ENCODE measurements at regions not wholly inside any gene's neighbourhood (a gene's known extent, or its start where the extent isn't known, plus 50 kb on each side); places are given as distances from the start of the nearest gene placed in this dataset.

- WGBS, 2 donors: 43 to 45% methylated on average over 2 of the region's 2 CpGs
- no peak overlapping the region for H3K4me3 ChIP-seq (ENCODE audit: low read depth, poor library complexity, severe bottlenecking)
- intact Hi-C loops (cut with DNase I; ENCODE audit: low total_unique reads): no loop called here
- DNase-seq (ENCODE audit: low spot score in 2 of 2): no peak
- TF ChIP-seq, protein P1, sequence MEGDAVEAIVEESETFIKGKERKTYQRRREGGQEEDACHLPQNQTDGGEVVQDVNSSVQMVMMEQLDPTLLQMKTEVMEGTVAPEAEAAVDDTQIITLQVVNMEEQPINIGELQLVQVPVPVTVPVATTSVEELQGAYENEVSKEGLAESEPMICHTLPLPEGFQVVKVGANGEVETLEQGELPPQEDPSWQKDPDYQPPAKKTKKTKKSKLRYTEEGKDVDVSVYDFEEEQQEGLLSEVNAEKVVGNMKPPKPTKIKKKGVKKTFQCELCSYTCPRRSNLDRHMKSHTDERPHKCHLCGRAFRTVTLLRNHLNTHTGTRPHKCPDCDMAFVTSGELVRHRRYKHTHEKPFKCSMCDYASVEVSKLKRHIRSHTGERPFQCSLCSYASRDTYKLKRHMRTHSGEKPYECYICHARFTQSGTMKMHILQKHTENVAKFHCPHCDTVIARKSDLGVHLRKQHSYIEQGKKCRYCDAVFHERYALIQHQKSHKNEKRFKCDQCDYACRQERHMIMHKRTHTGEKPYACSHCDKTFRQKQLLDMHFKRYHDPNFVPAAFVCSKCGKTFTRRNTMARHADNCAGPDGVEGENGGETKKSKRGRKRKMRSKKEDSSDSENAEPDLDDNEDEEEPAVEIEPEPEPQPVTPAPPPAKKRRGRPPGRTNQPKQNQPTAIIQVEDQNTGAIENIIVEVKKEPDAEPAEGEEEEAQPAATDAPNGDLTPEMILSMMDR (IDR thresholded peaks at IDR 0.05): no peak
- TF ChIP-seq POLR2A (IDR thresholded peaks at IDR 0.05): no peak
Observed at GRCh38 chr5:60334281-60334713, 365.7 kb downstream of the DEPDC1B start.

DNA sequence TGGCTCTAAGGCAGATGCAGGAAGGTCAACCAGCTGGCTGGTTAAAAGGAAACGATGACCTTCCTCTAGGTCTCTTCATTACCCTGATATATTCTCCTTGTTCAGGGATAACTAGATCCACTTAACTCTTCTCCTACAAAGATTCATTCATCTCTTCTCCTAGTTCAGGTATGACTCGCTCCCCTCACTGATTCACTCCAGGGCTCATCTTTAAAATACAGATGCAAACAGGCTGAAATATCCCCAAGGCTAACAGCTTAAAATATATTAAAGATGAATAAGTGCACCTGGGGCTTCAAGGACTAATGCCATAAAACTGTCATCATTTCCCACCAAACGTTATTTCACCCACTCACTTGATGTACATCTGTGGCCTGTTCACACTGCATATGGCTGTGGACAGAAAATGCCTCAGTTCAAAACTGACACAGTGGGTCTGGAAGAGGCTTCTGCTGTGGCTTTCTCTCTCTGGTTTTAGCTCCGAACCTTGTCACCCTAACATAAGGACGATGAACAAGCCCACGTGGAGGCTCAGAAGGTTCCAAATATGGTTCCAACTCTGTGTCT is 366.9 kb downstream of the DEPDC1B start:
- intact Hi-C loops (cut with DNase I; ENCODE audit: low total_unique reads): no loop called here
- no peak for TF ChIP-seq POLR2A (IDR thresholded peaks at IDR 0.05)
- TF ChIP-seq, protein P1 (IDR thresholded peaks at IDR 0.05): no peak
- no peak overlapping the region for H3K4me3 ChIP-seq (ENCODE audit: low read depth, poor library complexity, severe bottlenecking)
- no peak for DNase-seq (ENCODE audit: low spot score in 2 of 2)
- WGBS, 2 donors: 63 to 75% methylated on average over 6 of the region's 6 CpGs

GRCh38 chr5:60332244-60333004 is 367.5 kb downstream of the DEPDC1B start:
- 63 to 65% methylated on average over 2 of the region's 2 CpGs for WGBS, 2 donors
- intact Hi-C loops (cut with DNase I; ENCODE audit: low total_unique reads): no loop called here
- no peak for TF ChIP-seq POLR2A (IDR thresholded peaks at IDR 0.05)
- TF ChIP-seq, protein P1 (IDR thresholded peaks at IDR 0.05): no peak
- DNase-seq (ENCODE audit: low spot score in 2 of 2): no peak
- no peak overlapping the region for H3K4me3 ChIP-seq (ENCODE audit: low read depth, poor library complexity, severe bottlenecking)

GRCh38 chr5:60330236-60330635 is 369.7 kb downstream of the DEPDC1B start:
- WGBS, 2 donors: 91 to 93% methylated on average over 3 of the region's 3 CpGs
- intact Hi-C loops (cut with DNase I; ENCODE audit: low total_unique reads): no loop called here
- no peak overlapping the region for H3K4me3 ChIP-seq (ENCODE audit: low read depth, poor library complexity, severe bottlenecking)
- TF ChIP-seq POLR2A (IDR thresholded peaks at IDR 0.05): no peak
- TF ChIP-seq, protein P1 (IDR thresholded peaks at IDR 0.05): no peak
- no peak for DNase-seq (ENCODE audit: low spot score in 2 of 2)

GRCh38 chr5:60325870-60326269 is 374.1 kb downstream of the DEPDC1B start:
- DNase-seq (ENCODE audit: low spot score in 2 of 2): no peak
- intact Hi-C loops (cut with DNase I; ENCODE audit: low total_unique reads): no loop called here
- no peak for TF ChIP-seq POLR2A (IDR thresholded peaks at IDR 0.05)
- TF ChIP-seq, protein P1 (IDR thresholded peaks at IDR 0.05): no peak
- no peak overlapping the region for H3K4me3 ChIP-seq (ENCODE audit: low read depth, poor library complexity, severe bottlenecking)
- WGBS, 2 donors: 74 to 79% methylated on average over 2 of the region's 2 CpGs
